GM13977 (cell line): ENCODE measurements at regions not wholly inside any gene's neighbourhood (a gene's known extent, or its start where the extent isn't known, plus 50 kb on each side); places are given as distances from the start of the nearest gene placed in this dataset.

Source experiments
- DNase-seq: peaks from one replicate; pipeline ENCODE4 v3.0.0; 2012; ENCODE audit warnings: low spot score
- CTCF ChIP-seq: IDR thresholded peaks from 2 replicates; pipeline ENCODE4 v1.5.1; 2012; ENCODE audit warnings: mild to moderate bottlenecking, control low read depth; ENCODE audit not compliant: insufficient read depth; ENCODE audit errors: extremely low read depth, missing control alignments
- in situ Hi-C: fragments of 300-500 bp; cut with MboI; formaldehyde crosslinking; loops from one replicate; pipeline ENCODE4 v1.12.0; 2022; ENCODE audit warnings: low sequenced_read_pairs, low pct_unique_long_range_greater_than_20kb, mixed read lengths, inconsistent platforms; ENCODE audit not compliant: unreplicated experiment

DNA sequence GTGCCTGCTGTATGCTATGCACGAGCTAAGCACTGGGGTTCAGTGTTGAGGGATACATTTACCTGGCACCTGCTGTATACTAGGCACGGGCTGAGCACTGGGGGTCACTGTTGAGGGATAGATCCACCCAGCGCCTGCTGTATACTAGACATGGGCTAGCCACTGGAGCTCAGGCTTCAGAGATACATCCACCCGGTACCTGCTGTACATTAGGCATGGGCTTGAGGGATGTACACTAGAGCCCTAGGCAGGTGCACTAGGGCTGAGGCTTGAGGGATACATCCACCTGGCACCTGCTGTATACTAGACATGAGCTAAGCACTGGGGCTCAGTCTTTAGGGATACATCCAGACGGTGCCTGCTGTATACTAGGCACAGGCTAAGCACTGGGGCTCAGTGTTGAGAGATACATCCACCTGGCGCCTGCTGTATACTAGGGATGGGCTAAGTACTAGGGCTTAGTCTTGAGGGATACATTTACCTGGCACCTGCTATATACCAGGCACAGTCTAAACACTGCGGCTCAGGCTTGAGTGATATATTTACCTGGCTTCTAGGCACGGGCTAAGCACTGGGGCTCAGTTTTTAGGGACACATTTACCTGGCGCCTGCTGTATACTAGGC is 92.7 kb downstream of the ADRA2C start:
- TF ChIP-seq CTCF: no peak
- in situ Hi-C loops: no loop called here
- DNase-seq: no peak

DNA sequence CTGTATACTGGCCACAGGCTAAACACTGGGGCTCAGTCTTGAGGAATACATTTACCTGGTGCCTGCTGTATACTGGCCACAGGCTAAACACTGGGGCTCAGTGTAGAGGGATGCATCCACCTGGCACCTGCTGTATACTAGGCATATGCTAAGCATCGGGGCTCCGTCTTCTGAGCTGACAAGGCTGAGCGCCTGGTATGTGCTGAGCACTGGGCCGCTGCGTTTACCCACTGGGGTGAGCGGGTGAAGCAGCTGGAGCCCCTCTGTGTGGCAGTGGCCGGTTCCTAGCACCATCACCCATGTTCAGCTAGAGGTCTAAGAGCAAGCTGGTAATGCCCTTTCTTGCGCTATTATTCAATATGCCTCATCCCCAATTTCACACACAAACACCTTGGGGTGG is 93.4 kb downstream of the ADRA2C start:
- no peak for DNase-seq
- no peak for TF ChIP-seq CTCF
- in situ Hi-C loops: no loop called here

GRCh38 chr4:3860061-3860912 is 94.1 kb downstream of the ADRA2C start:
- TF ChIP-seq CTCF: no peak
- no peak for DNase-seq
- in situ Hi-C loops: no loop called here

DNA sequence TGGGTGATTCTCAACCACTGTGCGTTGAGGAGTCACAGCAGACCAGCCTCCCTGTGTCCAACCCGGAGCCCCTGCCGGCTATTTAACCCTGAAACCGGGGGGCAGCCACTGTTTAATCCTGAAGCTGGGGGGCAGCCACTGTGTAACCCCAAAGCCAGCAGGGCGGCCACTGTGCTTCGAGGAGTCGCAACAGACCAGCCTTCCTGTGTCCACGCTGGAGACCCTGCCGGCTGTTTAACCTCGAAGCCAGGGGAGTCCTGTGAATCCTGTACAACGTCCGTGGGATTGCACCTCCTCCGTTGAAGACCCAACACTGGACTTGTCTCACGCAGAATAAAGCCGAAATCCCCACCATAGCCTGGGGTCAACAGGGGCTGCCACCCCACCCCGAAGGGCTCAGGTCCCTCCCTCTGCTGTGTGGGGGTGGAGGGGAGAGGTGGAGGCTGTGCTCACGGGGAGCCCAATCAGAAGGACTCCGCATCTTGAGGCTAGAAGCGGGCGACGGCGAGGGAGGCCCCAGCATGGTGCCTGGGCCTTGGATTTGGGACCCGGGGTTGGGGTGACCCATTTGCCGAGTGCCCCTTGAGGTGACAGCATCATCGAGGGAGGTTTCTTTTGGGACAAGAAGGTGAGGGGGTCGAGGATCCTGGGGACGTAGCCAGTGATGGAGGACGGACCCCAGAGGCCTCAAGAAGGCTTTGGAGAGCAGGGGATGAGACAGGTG is 94.9 kb downstream of the ADRA2C start:
- no peak for TF ChIP-seq CTCF
- no peak for DNase-seq
- in situ Hi-C loops: no loop called here

GRCh38 chr4:3861720-3862639 is 95.8 kb downstream of the ADRA2C start:
- DNase-seq: no peak
- no peak for TF ChIP-seq CTCF
- in situ Hi-C loops: no loop called here
